Ecto neural progenitor cell (in vitro differentiated cells): ENCODE measurements at regions not wholly inside any gene's neighbourhood (a gene's known extent, or its start where the extent isn't known, plus 50 kb on each side); places are given as distances from the start of the nearest gene placed in this dataset.

ENCODE experiments used
- DNase-seq: peaks from one replicate; pipeline ENCODE4 v3.0.0-alpha.2; 2018; ENCODE audit warnings: low spot score

DNA sequence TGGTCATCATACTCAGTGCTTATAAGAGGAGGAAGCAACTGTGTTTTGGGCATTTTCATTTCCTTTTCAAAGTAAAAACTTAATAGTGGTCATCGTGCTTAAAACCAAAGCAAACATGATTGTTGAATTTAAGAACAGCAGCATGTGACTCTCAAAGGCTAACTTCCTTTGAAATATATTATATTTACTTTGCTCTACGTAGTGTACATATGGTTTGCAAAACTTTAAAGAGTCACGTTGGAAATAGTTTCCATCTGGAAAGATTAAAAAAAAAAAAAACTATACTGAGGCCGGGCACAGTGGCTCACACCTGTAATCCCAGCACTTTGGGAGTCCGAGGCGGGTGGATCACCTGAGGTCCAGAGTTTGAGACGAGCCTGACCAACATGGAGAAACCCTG lies 367.9 kb upstream of the BCHE start:
- DNase-seq, result no peak

DNA sequence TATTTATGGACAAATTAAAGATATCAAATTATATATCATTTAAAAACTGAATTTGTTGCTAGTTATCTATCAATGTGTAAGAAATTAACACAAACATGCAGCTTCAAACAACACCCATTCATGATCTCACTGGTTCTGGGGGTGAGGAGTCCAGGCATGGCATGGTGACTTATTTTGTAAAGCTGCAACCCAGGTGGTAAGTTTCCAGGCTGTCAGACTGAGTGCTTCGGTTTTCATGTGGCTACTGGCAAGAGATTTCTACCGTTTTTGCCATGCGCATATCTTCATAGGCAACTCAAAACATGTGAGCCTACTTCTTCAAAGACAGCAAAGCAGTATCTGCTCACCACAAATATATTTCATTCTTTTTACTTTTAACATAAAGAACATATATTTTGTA lies 364.3 kb upstream of the BCHE start:
- DNase-seq, result no peak

DNA sequence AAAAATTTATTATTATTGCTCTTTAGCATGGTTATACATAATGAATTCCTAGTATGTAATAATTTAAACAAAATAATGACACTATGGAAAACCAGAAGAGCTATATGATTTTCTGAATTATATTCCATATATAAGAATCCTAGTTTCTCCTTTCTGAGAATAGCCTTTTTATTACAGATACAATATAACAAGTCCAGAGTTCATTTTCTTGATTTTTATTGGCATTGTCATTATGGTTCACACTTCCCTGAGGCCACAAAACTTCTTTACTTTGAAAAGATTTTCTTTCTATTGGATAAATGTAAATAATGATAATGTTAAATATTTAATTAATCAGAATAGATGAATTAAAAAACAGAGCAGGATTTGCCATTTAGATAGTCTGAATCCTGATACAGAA lies 362.3 kb upstream of the BCHE start:
- no peak for DNase-seq

DNA sequence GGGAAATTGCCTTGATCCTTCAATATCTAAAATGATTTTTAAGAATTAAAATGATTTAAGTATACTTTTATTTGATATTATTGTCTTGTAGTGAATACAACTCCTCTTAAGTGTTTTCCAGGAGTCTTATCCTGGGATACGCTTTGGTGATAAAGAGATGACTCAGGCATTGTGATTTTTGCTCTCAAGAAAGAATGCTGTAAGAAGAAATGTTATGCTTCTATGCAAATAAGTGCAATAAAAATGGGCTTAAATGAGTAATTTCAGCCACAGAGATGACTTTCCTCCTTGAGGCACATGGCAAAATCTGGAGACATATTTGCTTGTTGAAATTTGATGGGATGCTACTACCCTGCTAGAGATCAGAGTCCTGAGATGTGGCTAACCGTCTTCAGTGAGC lies 358.6 kb upstream of the BCHE start:
- no peak for DNase-seq

DNA sequence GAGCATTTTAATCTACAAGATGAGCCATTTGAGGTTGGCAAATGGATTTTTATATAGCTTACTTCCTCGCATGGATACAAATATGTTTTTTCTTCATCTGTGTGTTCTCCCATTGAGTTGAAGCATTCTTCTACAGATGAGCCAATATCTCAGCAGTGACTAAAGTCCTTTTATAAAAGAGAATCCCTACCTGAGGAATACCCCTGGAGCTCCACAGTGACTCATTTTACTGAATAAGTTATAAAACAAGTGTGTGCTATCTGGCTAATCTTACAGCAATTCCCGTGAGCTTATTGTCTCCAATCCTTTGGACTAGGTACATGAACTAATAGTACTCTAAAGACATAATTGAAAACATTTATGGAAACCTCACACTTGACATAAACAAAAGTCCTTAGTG lies 354.2 kb upstream of the BCHE start:
- DNase-seq, result no peak

DNA sequence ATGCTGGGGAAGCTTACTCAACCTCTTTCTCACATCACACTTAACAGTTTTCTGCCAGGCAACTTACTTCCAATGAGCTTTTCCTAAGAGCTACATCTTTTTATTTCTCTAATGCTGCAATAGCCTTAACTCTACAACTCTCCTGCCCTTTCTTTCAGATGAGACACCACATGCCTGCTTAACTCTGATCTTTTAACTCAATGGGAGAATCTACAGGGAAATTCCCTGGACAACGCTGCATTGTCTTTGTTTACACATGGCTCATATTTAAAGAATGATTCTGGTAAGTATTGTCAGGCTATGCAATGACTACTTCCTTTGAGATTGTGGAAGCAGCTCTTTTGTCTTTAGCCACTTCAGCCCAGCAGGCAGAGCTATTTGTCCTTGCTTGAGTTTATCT lies 353.1 kb upstream of the BCHE start:
- DNase-seq, result no peak

DNA sequence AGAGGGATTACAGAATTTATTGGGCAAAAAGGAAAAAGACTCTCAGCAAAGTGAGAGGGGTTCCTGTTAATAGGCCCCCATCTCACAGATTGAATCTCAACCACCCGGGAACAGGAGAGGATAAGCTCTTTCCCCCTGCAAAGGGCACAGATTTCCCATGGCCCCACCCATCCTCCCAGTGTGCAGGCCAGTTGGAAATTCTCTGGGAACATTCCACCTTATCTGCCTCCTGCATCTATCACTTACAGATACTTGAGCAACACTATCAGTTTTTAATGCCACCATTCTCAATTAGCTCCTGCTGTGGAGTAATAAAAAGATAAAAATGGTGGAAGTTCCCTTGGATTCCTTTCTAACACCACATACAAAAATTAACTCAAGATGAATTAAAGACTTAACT lies 350.0 kb upstream of the BCHE start:
- no peak for DNase-seq

DNA sequence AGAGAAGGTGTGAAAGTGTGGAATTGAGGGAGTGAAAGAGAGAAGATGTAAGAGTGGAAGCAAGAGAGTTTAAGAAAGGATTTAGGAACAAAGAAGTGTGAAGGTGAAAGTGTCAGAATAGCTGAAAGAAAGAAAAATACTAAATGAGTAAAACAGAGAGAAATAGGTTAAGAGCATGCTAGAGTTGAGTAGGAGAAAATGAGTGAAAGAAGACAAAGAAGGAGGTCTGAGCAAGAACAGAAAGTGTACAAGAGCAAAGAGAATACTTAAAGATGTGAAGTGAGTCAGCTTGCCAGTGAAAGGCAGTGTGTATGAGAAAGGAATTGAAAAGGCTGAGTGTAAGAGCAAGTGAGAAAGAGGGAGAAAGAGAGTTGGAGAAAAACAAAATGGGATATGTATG lies 348.8 kb upstream of the BCHE start:
- DNase-seq, result no peak

DNA sequence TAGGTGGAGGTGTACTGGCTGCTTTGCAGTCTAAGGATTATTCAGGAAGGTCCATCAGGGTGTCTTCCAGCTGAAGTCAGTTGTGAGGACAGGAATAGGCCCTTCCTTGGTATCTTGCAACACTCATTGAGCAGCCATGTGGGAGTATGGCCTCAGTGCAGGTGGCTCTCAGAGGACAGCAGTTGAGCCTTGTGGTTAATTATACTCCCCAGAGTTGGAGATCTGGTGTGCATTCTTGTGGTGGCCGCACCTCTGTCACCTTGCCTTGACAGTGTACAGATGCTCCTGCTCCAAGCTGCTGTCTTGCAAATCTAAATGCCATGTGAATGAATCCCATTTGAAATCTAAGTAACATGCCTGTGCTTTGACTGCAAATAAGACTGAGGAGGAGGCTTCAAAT lies 339.9 kb upstream of the BCHE start:
- DNase-seq, result no peak

DNA sequence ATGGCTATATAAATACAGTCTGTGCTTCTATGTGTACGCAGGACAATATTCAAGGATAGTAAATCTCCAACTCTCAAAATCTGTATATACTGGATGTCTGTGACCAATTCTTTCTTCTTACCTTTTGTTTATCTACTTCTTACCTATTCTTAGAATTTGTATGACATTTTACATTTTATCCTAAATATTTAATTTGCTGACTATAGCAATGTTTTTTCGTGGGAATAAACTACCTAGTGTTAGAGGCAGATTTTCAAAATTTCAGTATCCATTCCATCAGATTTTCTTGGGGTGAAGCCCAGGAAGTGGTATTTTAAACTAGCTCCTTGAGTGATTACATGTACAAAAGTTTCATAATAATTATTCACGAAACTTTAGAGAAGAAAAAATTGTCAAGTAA lies 334.5 kb upstream of the BCHE start:
- DNase-seq, result no peak

DNA sequence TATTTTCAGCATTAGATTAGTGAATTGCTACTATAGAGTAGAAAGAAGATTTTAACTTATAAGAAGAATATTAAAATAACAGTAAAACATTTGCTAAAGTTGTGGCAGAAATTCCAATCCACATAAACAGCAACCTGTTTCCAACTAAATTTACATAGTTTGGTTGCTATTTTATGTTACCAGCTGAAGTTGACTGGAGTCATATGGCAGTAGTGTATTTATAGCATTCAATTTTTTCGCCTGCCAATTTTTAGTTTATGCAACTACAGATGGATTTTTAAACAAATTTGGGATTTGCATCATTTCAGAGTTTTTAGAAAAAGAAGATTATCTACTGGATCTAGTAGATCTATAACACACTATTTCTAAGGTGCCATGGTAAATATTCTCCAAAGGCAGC lies 332.5 kb upstream of the BCHE start:
- no peak for DNase-seq

DNA sequence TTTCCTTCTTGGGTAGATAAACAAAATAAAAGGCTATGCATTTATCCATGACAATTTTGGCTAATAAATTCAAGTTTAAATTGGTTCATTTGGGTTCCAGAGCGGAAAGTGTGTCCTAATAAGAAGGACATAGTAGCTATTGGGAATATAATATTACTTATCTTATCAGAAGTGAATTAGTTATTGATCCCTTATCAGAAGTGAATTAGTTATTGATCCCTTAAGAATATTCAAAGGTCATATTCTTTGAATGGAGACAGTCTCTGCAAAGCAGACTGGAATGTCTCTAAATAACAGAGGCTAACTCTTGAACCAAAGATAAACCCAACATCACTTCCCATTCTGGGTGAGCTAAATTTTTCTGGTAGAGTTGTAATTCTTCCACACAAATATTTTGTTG lies 290.7 kb upstream of the BCHE start:
- no peak for DNase-seq

DNA sequence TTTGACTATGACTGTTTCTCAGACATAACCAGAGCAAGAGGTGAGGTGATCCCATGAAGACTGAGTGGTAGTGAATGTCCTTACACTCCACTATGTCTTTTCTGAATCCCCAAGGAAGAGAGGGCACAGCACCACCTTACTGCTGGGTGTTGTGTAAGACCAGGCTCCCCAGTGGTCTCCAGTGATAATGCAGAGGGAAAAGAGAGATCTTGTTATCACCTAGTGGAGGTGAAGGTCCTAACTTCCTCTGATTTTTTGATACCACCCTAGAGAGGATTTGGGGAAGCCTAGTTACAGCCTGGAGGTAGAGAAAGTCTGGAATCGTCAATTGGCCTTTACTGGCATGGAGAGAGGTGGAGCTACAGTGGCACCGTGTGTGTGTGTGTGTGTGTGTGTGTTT lies 288.0 kb upstream of the BCHE start:
- no peak for DNase-seq

DNA sequence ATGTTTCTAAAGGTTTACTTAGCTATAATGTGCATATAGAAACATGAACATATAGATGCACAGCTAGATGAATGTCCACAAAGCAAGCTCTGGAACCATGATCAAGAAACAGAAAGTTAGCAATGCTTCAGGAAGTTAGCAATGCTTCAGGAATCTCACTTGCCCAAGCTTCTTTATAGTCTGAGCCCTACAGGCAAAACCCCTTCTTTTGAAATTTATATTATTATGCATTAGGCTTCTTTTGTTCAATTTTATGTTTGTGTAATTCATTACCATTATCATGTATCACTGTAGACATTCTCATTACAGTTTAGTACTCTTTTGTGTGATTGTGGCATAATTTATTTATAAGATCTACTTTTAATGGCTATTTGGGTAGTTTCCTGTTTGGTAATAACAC lies 286.4 kb upstream of the BCHE start:
- DNase-seq, result no peak

DNA sequence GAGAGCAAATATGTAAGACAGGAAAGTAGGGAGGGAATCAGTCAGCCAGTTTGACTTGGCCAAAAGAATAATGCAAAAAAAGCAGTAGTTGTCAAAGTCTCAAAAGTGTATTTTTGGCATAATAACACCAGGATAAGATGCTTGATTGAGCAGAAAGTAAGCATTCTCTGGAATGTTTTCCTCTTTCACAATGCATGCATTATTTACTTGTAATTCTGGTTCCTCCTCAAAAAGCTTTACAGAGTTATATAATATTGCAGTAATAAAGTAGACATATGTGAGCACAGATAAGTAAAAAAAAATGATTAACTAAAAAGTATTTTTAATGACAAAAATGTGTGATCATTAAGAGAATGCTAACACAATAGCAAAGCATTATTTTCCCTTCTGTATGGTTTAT lies 285.9 kb upstream of the BCHE start:
- no peak for DNase-seq

DNA sequence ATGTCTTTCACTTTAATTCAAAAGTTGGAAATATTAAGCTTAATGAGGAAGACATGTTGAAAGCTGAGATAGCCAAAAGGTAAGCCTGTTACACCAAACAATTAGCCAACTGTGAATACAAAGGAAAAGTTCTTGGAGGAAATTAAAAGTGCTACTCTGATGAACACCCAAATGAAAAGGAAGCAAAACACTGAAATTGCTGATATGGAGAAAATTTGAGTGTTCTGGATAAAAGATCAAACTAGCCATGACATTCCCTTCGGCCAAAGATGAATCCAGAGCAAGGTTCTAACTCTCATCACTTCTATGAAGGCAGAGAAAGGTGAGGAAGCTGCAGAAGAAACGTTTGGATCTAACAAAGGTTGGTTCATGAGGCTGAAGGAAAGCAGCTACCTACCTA lies 280.8 kb upstream of the BCHE start:
- DNase-seq, result no peak

DNA sequence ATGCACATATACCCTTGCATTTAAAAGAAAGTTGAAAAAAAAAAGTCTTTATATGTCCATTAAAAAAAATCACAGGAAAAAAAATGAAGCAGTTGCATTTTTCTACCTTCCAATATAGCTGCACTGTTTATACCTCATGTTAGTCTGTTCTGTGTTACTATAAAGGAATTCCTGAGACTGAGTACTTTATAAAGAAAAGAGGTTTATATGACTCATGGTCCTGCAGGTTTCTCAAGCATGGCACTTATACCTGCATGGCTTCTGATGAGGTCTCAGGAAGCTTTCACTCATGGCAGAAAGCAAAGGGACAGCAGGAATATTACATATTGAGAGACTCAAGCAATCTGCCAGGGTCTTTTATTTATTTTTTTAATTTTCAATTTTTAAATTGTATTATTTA lies 277.2 kb upstream of the BCHE start:
- DNase-seq, result no peak

DNA sequence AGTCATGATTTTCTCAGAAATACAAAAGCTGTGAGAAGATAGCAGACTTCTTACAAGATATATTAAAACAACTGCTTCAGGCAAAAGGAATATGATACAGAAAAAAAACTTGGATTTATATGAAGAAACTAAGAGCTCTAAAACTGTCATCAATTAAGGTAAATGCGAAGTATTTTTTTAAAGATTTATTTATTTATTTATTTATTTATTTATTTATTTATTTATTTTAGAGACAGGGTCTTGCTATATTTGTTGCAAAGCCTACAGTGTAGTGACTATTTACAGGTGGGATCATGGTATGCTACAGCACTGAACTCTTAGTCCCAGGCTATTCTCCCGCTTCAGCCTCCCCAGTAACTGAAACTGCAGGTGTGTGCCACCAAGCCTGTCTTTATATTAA lies 274.3 kb upstream of the BCHE start:
- no peak for DNase-seq

DNA sequence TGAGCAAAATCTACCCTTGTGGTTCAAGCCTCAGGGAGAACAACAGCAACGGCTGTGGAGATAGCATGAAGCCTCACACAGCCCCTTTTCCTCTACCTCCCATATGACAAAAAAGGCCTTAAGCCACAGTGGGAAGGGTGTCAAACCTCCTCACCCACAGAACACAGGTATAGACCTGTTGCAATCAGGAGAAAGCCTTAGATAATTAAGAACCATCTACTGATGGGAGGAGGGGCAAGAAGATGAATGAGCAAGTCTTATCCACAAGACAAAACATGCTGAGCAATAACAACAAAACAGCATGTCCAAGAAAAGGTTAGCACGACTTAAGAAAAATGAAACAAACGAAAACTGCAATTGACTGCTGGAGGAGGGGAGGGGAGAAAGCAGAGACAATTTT lies 272.9 kb upstream of the BCHE start:
- no peak for DNase-seq

DNA sequence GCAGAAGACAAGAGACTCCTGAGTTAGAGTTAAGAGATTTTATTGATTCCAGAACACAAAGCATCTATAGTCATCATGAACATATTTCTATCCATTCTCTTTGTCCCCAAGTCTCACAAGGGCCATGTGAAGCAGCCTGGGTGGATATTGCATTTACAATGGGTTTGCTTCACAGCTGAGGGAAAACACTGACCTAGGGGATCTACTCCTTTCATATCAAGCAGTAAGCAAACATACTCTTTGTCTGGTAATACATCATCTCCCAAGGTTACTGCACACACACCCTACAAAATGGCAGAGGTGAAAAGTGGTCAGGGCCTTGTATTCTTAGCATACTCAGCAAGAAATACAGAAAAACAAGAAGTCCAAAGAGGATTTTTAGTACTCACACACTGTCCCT lies 267.7 kb upstream of the BCHE start:
- no peak for DNase-seq

DNA sequence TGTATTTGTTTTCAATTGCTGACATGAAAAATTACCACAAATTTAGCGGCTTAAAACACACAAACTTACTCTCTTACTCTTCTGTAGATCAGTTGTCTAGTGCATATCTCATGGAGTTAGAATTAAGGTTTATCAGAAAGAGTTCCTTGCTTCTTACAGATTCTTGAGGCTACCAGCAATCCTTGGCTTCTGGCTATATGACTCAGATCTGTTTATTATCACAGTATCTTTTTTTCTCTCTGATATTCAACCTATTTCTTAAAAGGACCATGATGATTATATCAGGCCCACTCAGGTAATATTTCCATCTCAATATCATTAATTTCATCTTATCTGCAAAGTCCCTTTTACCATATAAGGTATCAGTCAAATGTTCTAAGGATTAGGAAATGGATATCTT lies 263.5 kb upstream of the BCHE start:
- no peak for DNase-seq

DNA sequence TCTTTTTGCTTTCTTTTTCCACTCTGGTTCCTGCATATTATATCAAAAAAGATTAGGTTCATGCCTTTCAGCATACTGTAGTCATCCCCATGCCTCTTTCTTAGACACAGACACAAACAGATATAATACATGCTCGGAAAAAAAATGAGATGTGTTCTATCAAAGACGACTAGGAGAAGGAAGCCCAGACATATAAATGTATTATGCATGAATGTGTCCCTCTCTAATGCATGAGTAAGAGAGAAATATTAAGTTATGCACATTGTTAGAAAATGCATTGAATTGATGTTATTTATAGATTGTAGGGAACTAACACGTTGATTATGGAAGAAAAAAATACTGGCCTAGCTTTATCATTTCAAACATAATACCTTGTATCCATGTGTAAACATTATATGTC lies 252.4 kb upstream of the BCHE start:
- no peak for DNase-seq

DNA sequence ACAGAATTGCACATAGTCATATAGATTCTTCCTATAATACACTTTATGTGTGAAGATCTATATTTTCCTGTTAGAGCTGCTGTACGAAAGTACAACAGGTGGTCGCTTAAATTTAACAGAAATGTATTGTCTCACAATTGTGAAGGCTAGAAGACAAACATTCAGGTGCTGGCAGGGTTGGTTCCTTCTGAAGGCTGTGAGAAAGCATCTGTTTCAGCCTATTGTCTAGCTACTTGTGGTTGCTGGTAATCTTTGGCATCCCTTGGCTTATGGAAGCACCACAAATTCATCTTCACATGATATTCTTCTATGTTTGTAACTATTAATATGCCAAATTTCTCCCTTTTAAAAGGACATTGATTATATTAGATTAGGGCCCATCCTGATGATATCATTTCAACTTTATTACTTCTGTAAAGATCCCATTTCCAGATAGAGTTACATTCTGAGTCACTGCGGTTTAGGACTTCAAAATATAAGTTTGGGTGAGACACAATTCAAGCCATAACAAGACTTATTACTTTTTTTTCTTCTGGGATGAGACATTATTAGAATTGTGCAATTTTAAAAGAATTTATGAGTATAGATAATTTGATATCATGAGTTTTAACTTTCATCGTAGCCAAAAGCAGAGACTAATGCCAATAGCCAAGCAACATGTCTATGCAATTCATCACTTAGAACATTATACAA lies 248.1 kb upstream of the BCHE start:
- no peak for DNase-seq

DNA sequence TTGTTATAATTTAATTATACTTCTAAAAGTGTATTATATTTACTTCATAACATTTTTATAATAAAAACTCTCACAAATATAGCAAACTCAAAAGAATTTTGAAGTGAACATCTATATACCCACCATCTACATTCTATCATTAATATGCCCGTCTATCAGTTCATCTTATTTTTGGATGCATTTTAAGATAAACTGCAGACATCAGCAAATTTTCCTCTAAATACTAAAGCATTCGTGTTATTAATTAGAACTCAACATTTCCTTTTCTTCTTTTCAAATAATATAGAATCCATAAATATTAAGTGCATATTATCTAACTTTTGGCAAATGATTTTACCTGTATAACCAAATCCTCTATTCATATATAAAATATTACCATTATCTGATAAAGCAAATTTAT lies 242.9 kb upstream of the BCHE start:
- no peak for DNase-seq

DNA sequence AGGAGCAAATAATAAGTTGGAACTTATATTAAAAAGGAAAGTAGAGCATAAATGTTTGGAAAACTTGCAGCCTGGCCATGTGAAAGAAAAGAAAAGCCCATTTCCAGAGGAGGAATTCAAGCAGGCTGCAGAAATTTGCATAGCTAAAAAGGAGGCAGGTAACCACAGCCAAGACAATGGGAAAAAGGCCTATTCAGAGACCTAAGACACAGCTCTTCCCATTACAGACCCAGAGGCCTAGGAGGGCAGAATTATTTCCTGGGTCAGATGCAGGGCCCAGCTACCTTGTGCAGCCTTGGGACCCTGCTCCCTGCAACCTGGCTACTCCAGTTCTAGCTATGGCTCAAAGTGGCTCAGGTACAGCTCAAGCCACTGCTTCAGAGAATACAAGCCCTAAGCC lies 234.6 kb upstream of the BCHE start:
- no peak for DNase-seq
